GF-D8 (cell line): ENCODE measurements at regions not wholly inside any gene's neighbourhood (a gene's known extent, or its start where the extent isn't known, plus 50 kb on each side); places are given as distances from the start of the nearest gene placed in this dataset.
"Not testable (repeated sequence)": the region's sequence is repeated elsewhere in the genome, so short reads cannot be mapped to it uniquely, and the experiment has no call there.

Experiments used
- DNase-seq: peaks from one replicate; lab custom pipeline; 2025; lab: John Stamatoyannopoulos, UW

DNA sequence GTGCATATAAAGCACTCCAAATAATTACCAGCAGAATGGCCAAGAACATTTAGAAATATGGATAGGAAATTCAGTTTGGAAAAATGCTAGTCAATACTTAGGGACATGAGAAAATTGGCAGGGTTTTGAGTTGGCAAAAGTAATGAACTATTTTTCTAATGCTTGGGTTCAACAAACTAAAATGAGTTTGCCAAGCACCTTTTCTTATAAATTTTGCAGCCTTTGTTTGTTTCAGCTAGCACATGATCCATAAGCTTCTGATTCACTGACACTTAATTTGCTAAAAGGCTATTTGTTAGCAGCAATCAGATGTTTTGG, 324.8 kb downstream of the QKI start:
- DNase-seq, result no peak

DNA sequence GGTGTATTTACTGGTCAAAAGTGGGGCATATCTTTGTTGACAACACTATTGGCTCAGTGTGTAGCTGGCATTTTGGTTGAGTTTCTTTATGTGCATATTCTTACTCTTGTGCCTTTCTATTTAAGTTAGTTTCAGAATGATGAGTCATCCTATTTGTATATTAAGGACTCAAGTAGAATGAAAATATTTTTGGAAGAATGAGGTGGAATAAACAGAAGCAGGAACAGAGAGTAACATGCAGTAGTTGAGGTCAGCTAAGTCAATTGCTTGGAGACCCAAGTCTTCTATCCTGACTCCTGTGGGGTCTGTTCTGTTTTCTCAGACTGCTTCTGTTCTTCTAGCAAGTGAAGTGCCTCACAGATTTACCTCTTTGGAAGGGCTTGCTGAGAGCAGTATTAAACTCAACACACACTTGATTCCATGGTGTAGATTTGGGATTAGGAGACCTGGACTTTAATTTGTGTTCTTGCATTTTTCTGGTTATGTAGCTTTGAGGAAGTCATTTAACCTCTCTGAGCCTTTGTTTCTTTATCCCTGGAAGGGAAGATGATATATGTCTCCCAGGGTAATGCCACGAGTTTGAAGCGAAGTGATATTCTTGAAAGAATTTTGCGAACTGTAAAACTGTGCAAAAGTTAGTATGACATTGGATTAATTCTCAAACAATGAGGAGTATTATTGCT, 324.3 kb downstream of the QKI start:
- no peak for DNase-seq

DNA sequence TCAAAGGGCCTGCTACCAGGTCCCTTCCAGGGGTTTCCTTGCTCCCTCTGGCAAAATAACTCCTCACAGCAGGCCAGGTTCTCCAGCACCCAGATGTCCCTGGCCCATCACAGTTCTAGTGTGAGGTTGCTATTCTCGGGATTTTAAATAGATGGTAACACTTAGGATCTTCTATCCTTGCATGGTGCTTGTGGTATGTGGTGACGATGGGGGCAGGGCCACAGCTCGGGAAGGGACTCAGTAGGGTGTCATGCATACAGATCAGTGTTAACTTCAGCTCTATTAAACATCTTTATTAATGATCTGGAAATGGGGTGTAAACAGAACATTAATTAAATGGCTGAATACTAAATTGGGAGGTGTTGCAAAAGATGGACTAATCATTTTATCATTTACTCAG, 323.8 kb downstream of the QKI start:
- DNase-seq, result no peak

DNA sequence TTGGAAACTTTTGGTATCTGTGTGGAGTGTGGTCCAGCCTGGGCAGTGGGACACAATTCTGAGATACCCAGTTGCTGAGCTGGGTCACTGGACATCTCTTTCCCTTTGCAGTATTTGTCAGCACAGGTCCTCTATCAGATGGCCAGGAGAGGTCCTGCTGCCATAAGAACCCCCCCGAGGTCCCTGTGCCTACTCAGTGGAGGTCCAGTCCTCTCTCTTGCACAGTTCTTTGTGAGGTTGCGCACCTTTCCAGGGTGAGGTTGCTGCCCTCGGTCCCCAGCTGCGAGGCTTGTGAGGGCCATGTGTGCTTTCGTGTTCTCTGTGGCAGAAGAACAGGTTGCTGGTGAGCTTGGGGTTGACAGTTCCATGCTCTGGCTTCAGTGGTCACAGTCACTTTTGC, 320.6 kb downstream of the QKI start:
- no peak for DNase-seq

DNA sequence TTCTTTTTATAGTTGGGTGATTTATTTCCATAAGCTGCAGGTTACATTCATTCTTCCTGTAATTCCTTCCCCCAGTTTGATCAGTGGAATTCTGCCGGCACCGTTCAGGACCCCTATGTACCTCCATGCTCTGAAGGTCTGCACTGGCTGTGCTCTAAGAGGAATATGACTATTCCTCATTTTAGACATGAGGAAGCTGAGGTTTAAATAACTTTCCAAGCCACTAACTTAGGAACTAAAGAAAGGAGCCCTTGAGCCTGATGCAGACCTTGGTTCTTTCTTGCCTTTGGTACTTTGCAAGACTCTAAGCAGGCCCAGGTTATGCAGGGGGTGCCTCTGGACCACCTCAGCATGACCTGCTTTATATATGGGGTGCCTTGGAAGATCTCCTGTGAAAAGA, 318.5 kb downstream of the QKI start:
- DNase-seq, result no peak

DNA sequence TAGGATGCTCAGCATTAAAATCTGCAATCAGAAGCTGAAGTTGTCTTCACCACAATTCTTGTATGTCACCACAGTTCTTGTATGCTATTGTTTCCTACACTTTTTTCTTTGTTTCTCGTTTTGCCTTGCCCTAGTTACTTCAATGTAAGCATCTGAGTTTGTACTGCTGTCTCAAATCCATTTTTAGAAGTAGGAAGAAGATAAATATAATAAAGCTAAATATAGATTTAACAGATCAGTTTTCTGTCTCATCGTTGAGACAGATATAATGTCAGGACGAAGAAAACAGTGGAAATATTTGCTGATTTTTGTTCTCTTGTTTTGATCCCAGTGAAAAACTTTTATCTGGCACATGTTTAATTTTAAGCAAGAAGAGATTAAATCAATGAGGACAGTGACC, 318.0 kb downstream of the QKI start:
- no peak for DNase-seq

DNA sequence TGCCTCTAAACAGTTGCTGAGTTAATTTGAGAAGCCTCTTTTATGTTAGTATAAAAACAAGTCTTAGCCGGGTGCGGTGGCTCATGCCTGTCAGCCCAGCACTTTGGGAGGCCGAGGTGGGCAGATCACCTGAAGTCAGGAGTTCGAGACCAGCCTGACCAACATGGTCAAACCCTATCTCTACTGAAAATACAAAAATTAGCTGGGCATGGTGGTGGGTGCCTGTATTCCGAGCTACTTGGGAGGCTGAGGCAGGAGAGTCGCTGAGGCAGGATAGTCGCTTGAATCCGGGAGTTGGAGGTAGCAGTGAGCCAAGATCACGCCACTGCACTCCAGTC, 317.5 kb downstream of the QKI start:
- DNase-seq, result not testable (repeated sequence)

DNA sequence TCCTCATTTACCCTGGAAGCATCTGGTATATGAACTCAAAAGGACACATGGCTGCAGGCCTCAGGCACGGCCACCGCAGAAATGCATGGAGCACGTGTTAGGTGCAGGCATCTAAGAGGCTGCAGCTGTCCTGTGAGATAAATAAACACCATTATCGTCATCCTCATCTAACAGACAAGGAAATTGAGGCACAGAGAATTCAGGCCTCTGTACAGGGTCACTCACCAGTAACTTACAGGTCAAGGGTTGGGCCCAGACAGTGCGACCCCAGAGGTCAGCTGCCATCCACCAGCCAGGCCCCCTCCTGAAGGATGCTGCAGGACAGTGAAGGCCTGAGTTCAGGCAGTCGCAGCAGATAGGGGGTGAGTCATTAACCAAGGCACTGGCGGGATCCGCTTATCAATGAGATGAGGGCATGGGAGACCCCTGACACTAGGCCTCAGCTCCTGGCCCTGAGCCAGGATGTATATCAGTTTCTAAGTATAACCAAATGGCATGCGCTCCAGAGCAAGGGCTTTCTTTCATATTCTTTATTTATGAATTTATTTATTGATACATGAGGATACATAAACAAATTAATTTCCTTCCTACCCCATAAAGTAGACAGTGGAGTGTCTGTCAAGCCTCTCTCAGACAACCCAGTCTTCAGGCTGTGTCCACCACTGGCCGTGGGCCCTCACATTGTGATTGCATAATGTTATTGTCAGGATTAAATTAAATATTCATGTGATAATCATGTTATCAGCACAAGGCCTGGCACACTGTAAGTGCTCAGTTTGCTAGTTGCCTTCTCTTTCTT, 316.9 kb downstream of the QKI start:
- no peak for DNase-seq

DNA sequence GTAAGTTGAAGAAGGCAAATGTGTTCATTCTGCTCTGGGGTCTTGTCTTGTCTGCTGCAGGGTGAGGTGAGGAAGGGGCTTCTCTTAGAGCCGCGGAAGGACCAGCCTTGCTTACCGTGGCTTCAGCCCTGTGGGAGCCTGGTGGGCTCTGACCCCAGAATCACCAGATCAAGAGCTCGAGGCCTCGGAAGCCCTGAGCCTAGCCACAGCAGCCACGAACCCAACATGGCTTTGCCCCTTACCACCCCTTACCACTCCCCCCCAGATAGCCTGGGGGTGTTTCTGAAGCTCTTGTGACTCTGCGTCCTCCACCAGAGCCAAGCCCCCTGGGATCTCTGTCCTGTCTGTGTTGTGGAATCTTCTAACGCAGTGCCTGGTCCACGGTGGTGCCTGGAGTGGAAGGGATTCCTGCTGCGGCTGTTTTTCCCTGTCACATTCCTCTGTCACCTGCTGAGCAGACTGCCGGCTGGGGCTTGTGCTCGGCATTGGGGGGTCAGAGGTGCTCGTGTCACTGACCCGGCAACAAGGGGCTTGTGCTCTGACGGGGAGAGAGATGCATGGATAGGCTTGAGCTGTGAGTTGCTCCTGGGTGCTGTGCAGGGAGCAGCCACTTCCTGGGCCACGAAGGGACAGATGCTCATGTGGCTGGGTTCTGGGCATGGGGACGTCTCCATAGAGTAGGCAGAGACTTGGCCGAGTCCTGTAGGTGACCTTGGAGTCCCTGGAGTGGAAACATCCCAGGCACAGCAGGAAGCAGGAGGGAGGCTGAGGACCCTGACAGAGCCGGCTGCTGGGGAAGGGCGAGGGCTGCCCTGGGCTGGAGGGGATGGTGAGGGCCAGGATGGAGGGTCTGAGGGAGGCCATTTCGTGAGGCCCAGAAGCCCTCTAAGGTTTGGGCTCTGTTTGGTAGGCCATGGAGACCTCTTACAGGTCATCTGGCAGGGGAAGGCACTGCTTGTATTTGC, 316.0 kb downstream of the QKI start:
- DNase-seq, result no peak

DNA sequence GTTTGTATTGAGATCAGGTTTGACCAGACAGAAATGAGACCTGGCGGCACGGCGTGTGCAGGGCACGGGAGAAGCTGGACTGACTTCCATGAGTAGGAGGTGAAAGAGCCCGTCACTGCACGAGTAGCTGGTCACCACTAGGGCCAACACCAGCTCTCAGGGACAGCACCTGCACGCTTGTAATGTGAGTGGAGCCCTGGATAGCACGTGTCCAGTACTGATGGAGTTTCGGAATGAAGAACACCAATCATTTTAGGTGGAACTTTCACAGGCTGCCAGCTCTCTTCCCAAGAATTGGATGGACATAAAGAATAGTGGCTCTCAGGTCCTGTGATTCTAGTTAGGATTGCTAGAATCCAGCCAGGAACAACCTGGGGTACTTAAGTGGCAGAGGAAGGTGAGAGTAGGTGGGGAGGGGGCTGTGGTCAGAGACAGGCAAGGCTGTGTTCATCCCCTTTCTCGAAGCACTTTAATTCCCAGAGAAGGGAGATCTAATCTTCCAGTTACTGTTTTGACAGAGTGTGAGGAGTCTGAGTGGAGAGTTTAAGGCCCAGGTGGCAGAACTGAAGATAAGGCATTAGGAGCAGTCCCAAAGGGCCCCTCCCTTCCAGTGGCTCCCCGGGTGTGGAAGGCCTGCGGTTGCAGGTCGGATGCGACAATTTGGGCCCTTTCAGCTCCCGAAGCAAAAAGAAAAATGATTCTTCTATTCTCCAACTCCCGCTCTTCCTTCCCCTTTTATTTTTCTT, 314.8 kb downstream of the QKI start:
- no peak for DNase-seq

DNA sequence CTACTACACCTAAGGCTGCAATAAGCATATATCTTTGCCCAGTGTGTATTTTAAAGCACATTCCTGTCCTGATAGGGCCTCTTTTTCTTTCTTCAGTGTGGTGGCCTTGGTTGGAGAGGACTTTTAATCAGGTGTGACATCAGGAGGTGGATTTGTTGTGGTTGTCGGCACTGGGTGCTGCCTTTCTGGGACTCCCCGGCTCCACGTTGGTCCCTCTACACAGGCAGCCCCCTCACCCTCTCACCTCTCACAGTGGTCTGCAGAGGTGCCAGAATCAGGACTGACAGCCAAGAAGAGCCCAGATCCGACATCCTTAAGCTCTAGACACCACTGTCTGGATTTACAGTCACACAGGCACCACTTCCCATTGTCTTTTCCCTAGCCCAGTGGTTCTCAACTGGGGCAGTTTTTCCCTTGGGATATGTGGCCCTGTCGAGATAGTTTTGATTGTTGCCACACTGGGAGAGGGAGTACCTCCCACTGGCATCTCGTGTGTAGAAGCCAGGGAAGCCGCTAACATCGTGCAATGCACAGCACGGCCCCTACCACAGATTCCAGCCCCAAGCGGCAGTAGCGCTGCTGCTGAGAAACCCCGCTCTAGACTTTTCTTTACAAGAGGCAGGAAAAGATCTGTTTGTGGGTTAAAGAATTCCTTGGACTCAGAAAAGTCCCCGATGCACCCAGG, 314.1 kb downstream of the QKI start:
- no peak for DNase-seq

DNA sequence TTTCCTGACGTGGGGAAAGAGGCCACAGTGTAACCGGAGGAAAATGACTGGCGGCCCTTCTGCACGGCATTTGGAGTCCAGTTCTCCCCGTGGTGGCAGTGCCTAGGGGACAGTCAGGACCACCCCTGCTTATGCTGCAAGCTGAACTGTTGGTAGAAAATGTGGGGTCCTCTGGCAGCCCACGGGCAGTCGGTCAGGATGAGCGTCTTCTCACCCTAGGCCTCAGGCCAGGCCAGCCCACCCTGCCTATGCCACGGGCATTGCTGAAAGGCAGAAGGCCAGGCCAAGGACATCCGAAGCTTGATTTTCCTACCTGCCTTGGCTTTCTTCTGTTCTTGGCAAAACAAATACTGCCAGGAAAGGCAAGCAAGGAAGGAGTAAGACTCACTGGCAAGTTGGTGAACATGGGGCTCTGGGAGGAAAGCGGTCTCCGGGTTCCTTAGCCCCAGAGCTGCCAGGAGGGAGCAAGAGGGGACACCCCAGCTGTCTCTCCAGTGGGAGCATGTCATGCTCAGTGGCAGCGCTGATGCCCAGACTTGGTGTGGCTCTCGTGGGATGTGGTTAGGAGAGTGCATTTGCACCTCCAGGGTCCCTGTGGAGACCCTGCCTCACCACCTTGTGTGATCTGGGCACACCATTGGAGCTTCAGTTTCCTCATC, 311.6 kb downstream of the QKI start:
- DNase-seq, result no peak

DNA sequence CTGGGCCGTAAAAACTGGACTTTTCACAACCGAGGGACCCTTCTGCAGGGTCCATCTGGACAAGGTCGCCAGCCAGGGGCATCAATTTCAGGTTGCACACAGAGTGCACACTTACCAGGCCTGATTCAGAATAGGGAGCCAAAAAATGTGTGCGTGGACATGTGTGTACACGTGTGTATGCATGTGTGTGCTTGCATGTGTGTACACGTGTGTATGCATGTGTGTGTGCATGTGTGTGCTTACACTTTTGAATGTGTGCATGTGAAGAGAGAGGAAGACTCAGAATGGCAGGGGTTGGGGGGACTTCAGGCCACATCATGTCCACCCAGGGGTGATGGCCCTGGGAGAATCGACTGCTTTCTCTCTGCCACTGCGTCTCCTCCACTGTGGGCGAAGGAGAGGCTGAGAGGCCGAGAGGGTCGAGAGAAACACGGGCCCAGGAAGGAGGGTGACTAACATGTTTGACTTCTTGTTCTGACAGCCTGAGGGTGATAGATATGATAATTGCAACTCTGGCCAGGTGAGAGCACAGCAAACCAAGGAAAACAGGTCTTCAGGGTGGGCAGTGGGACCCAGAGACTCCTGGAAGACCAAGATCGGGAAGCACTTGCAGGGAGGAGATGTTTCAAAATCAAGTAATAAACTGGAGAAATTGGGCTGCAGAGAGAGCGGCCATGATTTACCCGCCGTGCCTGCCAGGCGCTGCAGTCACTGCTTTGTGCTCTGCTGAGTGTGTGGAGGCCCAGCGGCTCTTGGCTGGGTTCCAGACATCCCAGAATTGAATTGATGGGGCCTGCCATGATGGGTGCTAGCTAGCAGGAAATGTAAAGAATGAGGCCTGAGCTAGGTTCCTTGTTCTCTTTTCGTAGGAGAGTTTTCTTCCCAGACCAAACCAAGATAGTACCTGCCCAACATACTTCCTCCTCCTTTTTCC, 310.8 kb downstream of the QKI start:
- DNase-seq, result no peak

DNA sequence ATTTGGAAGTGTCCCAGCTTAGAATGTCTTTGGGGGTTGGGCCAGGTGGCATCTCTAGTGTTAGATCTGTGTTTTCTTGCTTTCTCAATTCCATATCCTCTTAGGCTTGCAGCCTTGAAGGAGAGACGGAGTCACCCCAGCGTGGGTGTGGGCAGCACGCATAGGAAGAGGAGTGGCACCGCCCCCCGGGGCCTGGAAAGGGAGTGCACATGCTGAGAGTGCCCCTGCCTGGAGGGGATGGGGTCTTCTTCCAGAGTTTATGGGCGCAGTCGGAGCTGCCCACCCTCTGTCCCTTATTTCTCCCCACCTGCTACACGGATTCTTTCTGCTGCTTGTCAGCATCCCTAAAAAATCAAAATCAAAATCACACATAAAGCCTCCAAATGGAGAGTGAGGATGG, 309.7 kb downstream of the QKI start:
- DNase-seq, result no peak

DNA sequence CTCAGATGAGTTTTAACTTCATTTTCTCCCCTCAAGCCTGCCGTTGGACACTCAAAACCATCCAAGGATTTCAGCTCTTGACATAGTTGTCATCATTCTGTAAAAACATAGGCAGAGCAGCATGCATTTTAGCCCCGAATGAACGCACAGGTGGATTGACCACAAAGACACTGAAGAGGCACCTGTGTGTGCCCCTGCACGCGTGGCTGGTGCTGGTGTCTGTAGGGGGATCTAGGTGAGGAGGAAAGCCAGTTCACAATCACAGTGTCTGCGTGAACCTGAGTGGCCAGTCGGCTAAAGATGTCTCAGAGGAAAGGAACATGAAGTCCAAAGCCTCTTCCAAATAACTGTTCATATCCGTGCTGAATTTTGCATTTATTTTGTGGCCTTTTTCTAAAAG, 309.2 kb downstream of the QKI start:
- no peak for DNase-seq

DNA sequence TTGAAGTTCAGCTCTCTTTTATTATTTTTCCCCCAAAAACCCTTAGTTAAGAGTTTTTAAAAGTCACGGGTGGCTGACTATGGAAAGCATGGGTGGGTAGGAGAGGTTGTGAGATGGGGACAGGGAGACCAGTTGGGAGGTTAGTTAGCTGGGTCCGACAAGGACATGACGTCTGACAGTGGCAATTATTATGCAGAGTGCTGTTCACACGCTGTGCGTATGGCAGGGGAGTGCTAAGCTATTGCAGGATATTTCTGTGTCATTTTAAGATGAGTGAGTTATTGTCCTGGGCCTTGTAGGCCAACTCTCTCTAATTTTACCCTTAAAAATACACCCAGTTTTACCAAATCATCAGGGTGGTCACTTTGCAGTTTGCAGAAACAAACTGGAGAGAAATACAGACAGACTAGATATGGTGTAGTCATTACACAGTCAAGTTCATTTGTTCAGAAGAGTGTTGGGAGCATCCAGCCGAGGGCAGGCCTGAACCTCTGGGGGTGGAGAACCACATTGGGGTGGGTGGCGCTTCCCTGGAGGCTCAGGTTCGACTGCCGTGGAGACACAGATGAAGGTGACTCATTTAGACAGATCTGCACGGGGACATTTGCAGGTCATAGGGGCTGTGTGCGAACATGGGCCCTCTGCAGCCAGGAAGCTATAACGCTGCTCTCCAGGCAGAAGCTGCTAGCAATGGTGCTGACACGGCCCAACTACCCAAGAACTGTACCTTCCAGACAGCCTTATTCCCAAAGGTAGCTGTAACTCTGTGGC, 307.6 kb downstream of the QKI start:
- no peak for DNase-seq

DNA sequence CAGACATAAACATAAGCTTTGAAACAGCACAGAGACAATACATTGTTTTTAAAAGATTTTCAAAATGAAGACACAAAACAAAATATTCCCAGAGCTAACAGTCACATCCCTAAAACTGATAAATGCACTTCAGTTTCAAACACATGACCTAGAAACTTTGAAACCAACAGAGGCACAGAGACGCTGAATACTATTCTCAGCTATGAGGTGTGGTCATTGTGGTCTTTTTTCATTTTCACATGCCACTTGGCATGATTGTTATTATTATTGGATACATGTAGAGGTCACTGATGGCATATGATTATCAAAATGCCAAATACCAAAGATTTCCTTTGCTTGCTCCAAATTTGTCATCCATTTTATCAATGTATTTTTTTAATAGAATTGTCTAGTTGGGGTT, 306.9 kb downstream of the QKI start:
- no peak for DNase-seq

DNA sequence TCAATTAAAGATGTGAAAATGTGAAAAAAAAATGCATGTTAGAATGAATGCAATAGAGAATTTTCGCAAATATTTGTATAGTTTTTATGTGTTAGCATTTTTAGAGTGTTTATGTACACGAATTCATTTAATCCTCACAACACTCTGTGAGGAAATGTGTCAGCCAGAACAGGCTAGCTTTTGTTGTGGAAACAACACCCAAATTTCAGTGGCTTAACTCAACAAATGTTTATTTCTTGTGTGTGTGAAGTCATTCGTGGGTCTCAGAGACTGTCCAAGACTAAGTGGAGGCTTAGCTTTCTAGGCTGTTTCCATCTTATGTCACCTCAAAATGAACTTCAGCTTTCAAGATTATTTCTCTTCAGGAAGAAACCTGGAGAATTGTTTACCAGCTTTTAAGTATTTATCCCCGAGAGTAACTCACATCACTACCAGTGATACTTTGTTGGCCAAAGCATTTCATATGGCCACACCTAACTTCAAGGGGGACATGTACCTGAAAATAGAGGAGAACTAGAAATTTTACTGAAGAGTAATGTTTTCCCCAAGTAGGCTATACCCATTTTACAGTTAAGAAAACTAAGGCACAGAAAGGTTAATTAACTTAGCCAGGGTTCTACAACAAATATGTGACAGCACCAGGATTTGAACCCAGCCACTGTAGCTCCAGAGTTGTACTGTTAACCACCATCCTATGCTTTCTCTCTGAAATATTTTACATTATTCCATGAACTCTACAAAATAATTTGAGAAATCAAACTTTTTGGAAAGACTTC, 306.1 kb downstream of the QKI start:
- no peak for DNase-seq
